HFFc6 (cell line): ENCODE measurements at regions not wholly inside any gene's neighbourhood (a gene's known extent, or its start where the extent isn't known, plus 50 kb on each side); places are given as distances from the start of the nearest gene placed in this dataset.

Experiments
- DNase-seq: peaks from one replicate; pipeline ENCODE4 v3.0.0-alpha.2; 2018
- H3K27ac Mint-ChIP-seq: 2 replicates; pipeline ENCODE4 v1.8.0; 2020; ENCODE audit warnings: mild to moderate bottlenecking, mixed read lengths
- H3K27me3 Mint-ChIP-seq: 2 replicates; pipeline ENCODE4 v1.8.0; 2021; ENCODE audit warnings: mild to moderate bottlenecking, moderate library complexity, mixed read lengths; ENCODE audit not compliant: insufficient read depth
- H3K36me3 Mint-ChIP-seq: 2 replicates; pipeline ENCODE4 v1.8.0; 2021; ENCODE audit warnings: low read depth, mixed read lengths
- H3K4me1 Mint-ChIP-seq: 2 replicates; pipeline ENCODE4 v1.8.0; 2020; ENCODE audit warnings: low read depth, mixed read lengths
- H3K4me3 Mint-ChIP-seq: 2 replicates; pipeline ENCODE4 v1.8.0; 2020; ENCODE audit warnings: mild to moderate bottlenecking, moderate library complexity, mixed read lengths
- H3K9me3 Mint-ChIP-seq: 2 replicates; pipeline ENCODE4 v1.8.0; 2020; ENCODE audit warnings: mild to moderate bottlenecking, mixed read lengths
- CTCF ChIP-seq: fragments of 200-600 bp; sonication (generic); IDR thresholded peaks from 2 replicates; pipeline ENCODE4 v1.5.0; 2021; ENCODE audit warnings: antibody characterized with exemption, mild to moderate bottlenecking

DNA sequence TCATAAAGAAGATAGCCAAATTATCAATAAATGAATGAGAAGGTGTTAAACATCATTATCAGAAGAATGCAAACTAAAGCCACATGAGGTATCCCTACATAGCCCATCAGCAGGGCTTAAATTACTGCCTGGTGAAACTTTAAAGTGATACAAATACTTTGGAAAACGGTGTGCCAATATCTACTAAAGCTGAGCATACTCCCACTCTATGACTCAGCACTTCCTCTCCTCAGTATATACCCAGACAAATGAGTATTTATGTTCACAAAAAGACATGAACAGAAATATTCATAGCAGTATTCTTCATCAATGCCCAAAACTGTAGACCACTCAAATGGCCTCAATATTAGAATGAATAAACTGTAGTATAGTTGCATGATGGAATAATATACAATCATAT, 284.6 kb upstream of the ZC3H12C start:
- Mint-ChIP-seq H3K4me3 (no peak overlapping the region), H3K4me1 (no peaks in the 10 kb centered on the region), H3K9me3 (peaks cover 8% of the 10 kb centered on the region; the same call in 1 of the 2 replicates), H3K27ac (no peak overlapping the region), H3K36me3 (no peaks in the 10 kb centered on the region), H3K27me3 (no peaks in the 10 kb centered on the region; the same call in 1 of the 2 replicates)
- TF ChIP-seq CTCF = no peak
- DNase-seq = no peak

- no peaks in the 10 kb centered on the region; the same call in 1 of the 2 replicates for H3K9me3 Mint-ChIP-seq
- H3K4me1 Mint-ChIP-seq = no peaks in the 10 kb centered on the region
- no peaks in the 10 kb centered on the region for H3K36me3 Mint-ChIP-seq
- no peak for TF ChIP-seq CTCF
- H3K27me3 Mint-ChIP-seq = no peaks in the 10 kb centered on the region
- H3K4me3 Mint-ChIP-seq = no peak overlapping the region
- no peak overlapping the region for H3K27ac Mint-ChIP-seq
- no peak for DNase-seq
Observed at GRCh38 chr11:109814824-109815223, 278.4 kb upstream of the ZC3H12C start.

DNA sequence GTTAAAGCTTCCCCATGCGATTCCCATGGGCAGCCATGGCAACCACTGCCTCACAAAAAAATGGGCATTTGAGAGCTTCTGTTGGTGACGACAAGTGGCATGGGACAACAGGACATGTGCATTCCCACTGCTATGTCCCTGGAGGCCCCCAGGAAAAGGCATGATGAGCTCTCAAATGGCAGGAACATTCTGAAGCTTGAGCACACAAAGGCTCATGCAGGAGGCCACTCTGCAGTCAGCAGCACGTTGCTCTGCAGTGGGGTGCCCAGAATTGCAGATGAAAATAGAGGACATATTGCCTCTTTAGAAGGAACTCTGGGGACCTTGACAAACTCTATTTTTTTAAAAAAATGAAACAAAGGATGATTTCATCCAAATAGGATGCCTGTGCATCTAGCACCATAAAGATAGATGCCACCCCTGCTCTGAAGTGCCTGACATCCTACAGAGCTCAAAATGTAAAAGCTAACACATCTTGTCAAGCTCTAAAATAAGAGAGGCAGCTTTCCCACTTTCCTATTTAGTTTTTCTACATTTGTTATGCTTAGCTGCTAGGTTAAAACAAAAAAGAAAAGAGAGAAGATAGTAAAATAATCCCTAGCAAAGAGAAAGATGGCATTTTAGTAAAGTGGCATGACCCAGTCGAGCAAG, 277.6 kb upstream of the ZC3H12C start:
- H3K27me3 Mint-ChIP-seq = no peaks in the 10 kb centered on the region

GRCh38 chr11:109818290-109818689, 274.9 kb upstream of the ZC3H12C start:
- H3K27me3 Mint-ChIP-seq = peaks cover 4% of the 10 kb centered on the region
- no peak for TF ChIP-seq CTCF
- no peaks in the 10 kb centered on the region for H3K9me3 Mint-ChIP-seq
- DNase-seq = no peak
- no peaks in the 10 kb centered on the region for H3K36me3 Mint-ChIP-seq
- H3K4me3 Mint-ChIP-seq = peak overlapping the region; percentile 73; the same call in 1 of the 2 replicates
- no peak overlapping the region for H3K27ac Mint-ChIP-seq
- H3K4me1 Mint-ChIP-seq = no peaks in the 10 kb centered on the region

More for the DNA sequence above, 277.6 kb upstream of the ZC3H12C start:
- H3K4me3 Mint-ChIP-seq = no peak overlapping the region
- H3K4me1 Mint-ChIP-seq = no peaks in the 10 kb centered on the region
- H3K27ac Mint-ChIP-seq = no peak overlapping the region
- no peak for DNase-seq
- no peaks in the 10 kb centered on the region for H3K36me3 Mint-ChIP-seq
- TF ChIP-seq CTCF = no peak
- H3K9me3 Mint-ChIP-seq = no peaks in the 10 kb centered on the region; the same call in 1 of the 2 replicates

DNA sequence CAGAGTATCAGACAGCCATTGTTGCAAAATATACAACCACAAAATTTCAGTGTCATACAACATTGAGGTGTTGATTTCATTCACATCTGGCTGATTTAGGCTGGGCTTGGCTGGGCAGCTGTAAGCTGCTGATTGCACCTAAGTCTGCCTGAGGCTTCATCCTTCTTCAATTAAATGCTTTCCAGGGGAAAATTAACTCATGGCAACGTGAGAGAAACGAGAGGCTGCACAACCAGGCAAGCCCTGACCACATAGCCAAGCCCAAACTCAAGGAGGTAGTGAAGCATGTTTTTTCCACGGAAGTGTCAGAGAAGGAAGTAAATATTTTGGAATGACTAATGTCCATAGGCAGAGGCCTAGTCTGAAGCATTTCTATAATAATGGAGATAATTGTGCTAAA, 273.8 kb upstream of the ZC3H12C start:
- Mint-ChIP-seq H3K4me3 (no peak overlapping the region), H3K27me3 (peaks cover 4% of the 10 kb centered on the region), H3K36me3 (no peaks in the 10 kb centered on the region), H3K9me3 (no peaks in the 10 kb centered on the region), H3K4me1 (no peaks in the 10 kb centered on the region), H3K27ac (no peak overlapping the region)
- no peak for DNase-seq
- TF ChIP-seq CTCF = no peak
